Transverse colon (tissue), 4 donors: ENCODE measurements at regions not wholly inside any gene's neighbourhood (a gene's known extent, or its start where the extent isn't known, plus 50 kb on each side); places are given as distances from the start of the nearest gene placed in this dataset.

Experiments used
- DNase-seq: peaks from one replicate; pipeline ENCODE4 v3.0.0-alpha.2; 2019
- H3K27ac ChIP-seq, 4 donors: fragments of 200-600 bp; sonication (generic); 2 replicates each; pipeline ENCODE4 v1.5.1; 2016 to 2018; ENCODE audit warnings: inconsistent platforms in 4 of 4
- H3K27me3 ChIP-seq: fragments of 200-600 bp; sonication (generic); 2 replicates; pipeline ENCODE4 v1.5.1; 2017; ENCODE audit warnings: inconsistent platforms
- H3K36me3 ChIP-seq, 4 donors: fragments of 200-600 bp; sonication (generic); 2 replicates each; pipeline ENCODE4 v1.5.1; 2017 to 2019; ENCODE audit warnings: inconsistent platforms in 4 of 4
- H3K4me1 ChIP-seq, 4 donors: fragments of 200-600 bp; sonication (generic); 2 replicates each; pipeline ENCODE4 v1.5.1; 2017 to 2020; ENCODE audit warnings: inconsistent platforms in 4 of 4
- H3K4me3 ChIP-seq, 4 donors: fragments of 200-600 bp; sonication (generic); 1 replicate in 1 of 4; 2 replicates in 3 of 4; pipeline versions ENCODE4 v1.5.1 to v1.6.1; 2017 to 2019; ENCODE audit warnings: inconsistent platforms in 4 of 4
- H3K9me3 ChIP-seq, 2 donors: fragments of 200-600 bp; sonication (generic); 2 replicates each; pipeline ENCODE4 v1.5.1; 2017 to 2019; ENCODE audit warnings: inconsistent platforms in 2 of 2
- EP300 ChIP-seq: sonication (generic); formaldehyde crosslinking; IDR thresholded peaks from one replicate; pipeline ENCODE4 v1.6.1; 2017; ENCODE audit warnings: antibody characterized with exemption, low read depth
- POLR2A ChIP-seq: fragments of 450-650 bp; IDR thresholded peaks from one replicate; pipeline ENCODE4 v1.6.1; 2016; ENCODE audit warnings: antibody characterized with exemption, mild to moderate bottlenecking, moderate library complexity
- POLR2AphosphoS5 ChIP-seq, 3 donors: sonication (generic); formaldehyde crosslinking; IDR thresholded peaks; one replicate each; pipeline ENCODE4 v1.6.1; 2016; ENCODE audit warnings: antibody characterized with exemption in 3 of 3
- WGBS, 2 donors: methylation state at CpG; one replicate each; pipeline ENCODE4 v1.1.5; 2018; ENCODE audit warnings: low coverage in 1 of 2; 5-methylcytosine and 5-hydroxymethylcytosine counted together
- in situ Hi-C, 4 donors: fragments of 200-750 bp; cut with MboI; loops; one replicate each; pipeline versions ENCODE4 v1.15.0 to v1.15.1; 2017; ENCODE audit warnings: low sequenced_read_pairs in 3 of 4, low pct_ligation_motif_present in 1 of 4, low pct_unique_long_range_greater_than_20kb in 1 of 4
- intact Hi-C: fragments of 100-400 bp; cut with DNase I; formaldehyde crosslinking; loops from one replicate; pipeline ENCODE4 v1.15.1; 2023; ENCODE audit warnings: low total_unique reads
- TF ChIP-seq, protein P1 (sequence below), 5 experiments: fragments of 200-600 bp in 3 of 5; fragments of 450-650 bp in 2 of 5; sonication (generic) in 3 of 5; IDR thresholded peaks; 1 replicate in 2 of 5; 2 replicates in 3 of 5; pipeline ENCODE4 v1.5.1; 2016 to 2017; ENCODE audit warnings: antibody characterized with exemption in 5 of 5, inconsistent platforms in 3 of 5, mild to moderate bottlenecking in 2 of 5, moderate library complexity in 1 of 5

DNA sequence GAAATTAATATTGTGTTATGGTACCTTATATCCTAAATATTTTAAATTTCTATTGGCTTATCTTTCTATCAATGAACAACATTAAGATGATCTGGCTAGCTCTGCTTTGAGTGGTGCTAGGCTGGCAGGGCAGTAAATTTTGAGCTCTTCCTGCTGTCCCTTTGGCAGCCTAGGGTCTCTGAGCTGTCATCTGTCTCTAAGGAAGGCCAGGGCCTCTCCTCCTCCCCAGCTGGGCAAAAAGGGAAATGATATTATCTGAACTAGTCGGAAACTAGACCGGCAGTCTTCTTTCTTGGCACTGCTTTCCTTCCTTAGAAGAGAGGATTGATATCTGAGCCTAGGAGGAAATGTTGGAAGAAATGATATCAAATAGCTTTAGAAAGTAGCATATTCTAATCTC lies 176.7 kb upstream of the BTBD3 start:
- 56 to 79% methylated on average over 2 of the region's 2 CpGs for whole genome bisulfite sequencing, 2 donors
- Histone ChIP-seq H3K36me3 (no peaks in the 10 kb centered on the region), H3K9me3 (no peaks in the 10 kb centered on the region), H3K27me3 (no peaks in the 10 kb centered on the region), H3K27ac (no peak overlapping the region), H3K4me3 (no peak overlapping the region), H3K4me1 (no peaks in the 10 kb centered on the region)
- TF ChIP-seq POLR2AphosphoS5 (IDR thresholded peaks at IDR 0.05) (no peak), POLR2A (no peak), EP300 (no peak)
- TF ChIP-seq, protein P1, sequence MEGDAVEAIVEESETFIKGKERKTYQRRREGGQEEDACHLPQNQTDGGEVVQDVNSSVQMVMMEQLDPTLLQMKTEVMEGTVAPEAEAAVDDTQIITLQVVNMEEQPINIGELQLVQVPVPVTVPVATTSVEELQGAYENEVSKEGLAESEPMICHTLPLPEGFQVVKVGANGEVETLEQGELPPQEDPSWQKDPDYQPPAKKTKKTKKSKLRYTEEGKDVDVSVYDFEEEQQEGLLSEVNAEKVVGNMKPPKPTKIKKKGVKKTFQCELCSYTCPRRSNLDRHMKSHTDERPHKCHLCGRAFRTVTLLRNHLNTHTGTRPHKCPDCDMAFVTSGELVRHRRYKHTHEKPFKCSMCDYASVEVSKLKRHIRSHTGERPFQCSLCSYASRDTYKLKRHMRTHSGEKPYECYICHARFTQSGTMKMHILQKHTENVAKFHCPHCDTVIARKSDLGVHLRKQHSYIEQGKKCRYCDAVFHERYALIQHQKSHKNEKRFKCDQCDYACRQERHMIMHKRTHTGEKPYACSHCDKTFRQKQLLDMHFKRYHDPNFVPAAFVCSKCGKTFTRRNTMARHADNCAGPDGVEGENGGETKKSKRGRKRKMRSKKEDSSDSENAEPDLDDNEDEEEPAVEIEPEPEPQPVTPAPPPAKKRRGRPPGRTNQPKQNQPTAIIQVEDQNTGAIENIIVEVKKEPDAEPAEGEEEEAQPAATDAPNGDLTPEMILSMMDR (IDR thresholded peaks at IDR 0.05): no peak
- intact Hi-C loops: no loop called here
- no peak for DNase-seq
- in situ Hi-C loops: no loop called here

DNA sequence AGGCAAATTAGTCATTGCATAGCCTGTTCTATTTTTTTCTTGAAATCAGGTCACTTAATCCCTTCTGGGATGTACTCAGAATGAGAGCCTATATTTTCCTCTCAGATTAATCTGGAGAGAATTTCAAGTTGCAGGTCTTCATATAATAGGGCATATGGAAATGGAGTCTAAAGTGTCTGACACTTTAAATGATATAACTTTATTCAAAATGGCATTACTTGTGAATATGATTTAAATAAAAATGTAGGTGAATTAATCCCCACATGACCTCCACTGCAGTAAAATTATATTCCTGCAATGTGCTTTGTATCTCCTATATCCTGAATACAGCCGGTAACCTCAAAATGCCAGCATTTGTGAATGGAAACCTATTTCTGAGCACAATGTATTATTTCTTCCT lies 172.5 kb upstream of the BTBD3 start:
- TF ChIP-seq, protein P1 (IDR thresholded peaks at IDR 0.05): no peak
- no peak for TF ChIP-seq POLR2A
- Histone ChIP-seq H3K9me3 (no peaks in the 10 kb centered on the region), H3K36me3 (no peaks in the 10 kb centered on the region), H3K4me1 (no peaks in the 10 kb centered on the region), H3K27ac (no peak overlapping the region), H3K4me3 (no peak overlapping the region), H3K27me3 (no peaks in the 10 kb centered on the region)
- intact Hi-C loops: no loop called here
- DNase-seq: no peak
- WGBS, 2 donors: 91 to 100% methylated on average over 1 of the region's 1 CpG
- in situ Hi-C loops: no loop called here

DNA sequence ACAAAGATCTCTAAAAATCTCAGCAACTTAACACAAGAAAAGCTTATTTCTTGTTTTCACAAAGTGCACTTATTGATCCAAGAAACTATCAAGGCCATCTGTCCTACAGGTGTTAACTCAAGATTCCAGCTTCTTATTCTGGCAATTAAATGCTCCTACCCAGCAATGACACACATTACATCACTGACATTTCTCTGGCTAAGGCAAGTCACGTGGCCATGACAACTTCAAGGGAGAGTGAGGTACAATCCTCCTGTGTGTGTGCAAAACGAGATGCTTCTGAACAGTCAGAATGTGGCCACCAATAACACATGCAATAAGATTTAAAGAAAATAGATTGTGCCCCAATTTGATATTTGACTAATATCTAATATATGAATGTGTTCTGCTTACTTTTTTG lies 169.3 kb upstream of the BTBD3 start:
- intact Hi-C loops: no loop called here
- TF ChIP-seq POLR2AphosphoS5 (IDR thresholded peaks at IDR 0.05) (no peak), EP300 (no peak), POLR2A (no peak)
- TF ChIP-seq, protein P1 (IDR thresholded peaks at IDR 0.05): no peak
- WGBS, 2 donors: 41 to 68% methylated on average over 2 of the region's 2 CpGs
- H3K4me3 ChIP-seq: no peak overlapping the region
- no peak overlapping the region for H3K27ac ChIP-seq
- H3K9me3 ChIP-seq: no peaks in the 10 kb centered on the region
- in situ Hi-C loops: no loop called here
- H3K36me3 ChIP-seq: no peaks in the 10 kb centered on the region
- DNase-seq: no peak
- no peaks in the 10 kb centered on the region for H3K27me3 ChIP-seq
- H3K4me1 ChIP-seq: no peaks in the 10 kb centered on the region

DNA sequence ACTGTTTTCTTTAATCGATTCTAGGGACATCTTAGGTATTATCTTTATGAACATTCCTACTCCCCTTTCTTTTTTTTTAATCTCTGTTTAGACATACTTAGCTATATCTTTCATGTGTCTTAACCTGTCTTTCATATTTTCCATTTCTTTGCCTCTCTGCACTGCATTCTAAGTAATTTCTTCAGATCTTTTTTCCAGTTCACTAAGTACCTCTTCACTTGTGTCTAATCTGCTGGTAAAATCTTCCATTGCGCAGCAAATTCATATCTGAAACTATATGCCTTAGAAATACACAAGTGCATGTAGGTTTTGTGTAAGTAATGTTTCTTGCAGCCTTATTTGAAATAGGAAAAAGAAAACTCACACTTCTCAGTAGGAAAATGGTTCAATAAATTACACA lies 165.4 kb upstream of the BTBD3 start:
- Histone ChIP-seq H3K4me1 (peaks cover 0 to 15% (median 5%) of the 10 kb centered on the region in 4 donors), H3K27ac (no peak overlapping the region), H3K9me3 (no peaks in the 10 kb centered on the region), H3K4me3 (no peak overlapping the region), H3K27me3 (no peaks in the 10 kb centered on the region), H3K36me3 (no peaks in the 10 kb centered on the region)
- DNase-seq: no peak
- 93 to 96% methylated on average over 2 of the region's 2 CpGs for WGBS, 2 donors
- intact Hi-C loops (no loop called here), in situ Hi-C loops (no loop called here)
- TF ChIP-seq POLR2AphosphoS5 (IDR thresholded peaks at IDR 0.05): no peak
- TF ChIP-seq, protein P1 (IDR thresholded peaks at IDR 0.05): no peak
- no peak for TF ChIP-seq EP300
- no peak for TF ChIP-seq POLR2A
